NCI-H2081 treated with DMSO at 0.1 percent for 48 hours (cell line): ENCODE measurements at regions not wholly inside any gene's neighbourhood (a gene's known extent, or its start where the extent isn't known, plus 50 kb on each side); places are given as distances from the start of the nearest gene placed in this dataset.

Experiments
- DNase-seq: peaks from one replicate; lab custom pipeline; 2025; lab: John Stamatoyannopoulos, UW

DNA sequence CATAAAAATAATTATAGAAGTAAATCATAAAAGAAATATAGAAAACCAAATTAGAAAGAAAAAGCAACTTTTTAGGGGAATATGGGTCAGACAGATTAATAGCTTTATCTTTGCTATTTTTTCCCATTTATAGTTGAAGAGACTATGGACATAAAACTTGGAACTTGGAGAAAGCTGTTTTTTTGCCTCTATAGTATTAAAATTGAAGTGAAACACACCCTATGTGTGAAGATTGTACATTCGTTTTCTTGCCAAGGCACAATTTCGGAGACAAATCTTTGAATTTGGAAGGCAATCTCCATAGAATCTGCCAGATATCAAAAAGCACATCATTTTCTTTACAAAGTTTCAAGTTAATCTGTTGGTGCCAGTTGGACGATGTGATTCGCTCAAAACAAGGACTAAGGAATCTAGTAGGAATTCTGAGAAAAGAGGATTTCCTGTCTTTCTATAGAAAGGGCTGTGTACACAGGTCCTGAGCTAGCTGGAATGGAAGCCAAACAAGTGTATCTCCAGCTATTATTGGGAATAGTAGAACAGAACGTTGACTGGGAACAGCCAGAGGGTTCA, 156.3 kb downstream of the SLC7A11 start:
- DNase-seq = no peak

DNA sequence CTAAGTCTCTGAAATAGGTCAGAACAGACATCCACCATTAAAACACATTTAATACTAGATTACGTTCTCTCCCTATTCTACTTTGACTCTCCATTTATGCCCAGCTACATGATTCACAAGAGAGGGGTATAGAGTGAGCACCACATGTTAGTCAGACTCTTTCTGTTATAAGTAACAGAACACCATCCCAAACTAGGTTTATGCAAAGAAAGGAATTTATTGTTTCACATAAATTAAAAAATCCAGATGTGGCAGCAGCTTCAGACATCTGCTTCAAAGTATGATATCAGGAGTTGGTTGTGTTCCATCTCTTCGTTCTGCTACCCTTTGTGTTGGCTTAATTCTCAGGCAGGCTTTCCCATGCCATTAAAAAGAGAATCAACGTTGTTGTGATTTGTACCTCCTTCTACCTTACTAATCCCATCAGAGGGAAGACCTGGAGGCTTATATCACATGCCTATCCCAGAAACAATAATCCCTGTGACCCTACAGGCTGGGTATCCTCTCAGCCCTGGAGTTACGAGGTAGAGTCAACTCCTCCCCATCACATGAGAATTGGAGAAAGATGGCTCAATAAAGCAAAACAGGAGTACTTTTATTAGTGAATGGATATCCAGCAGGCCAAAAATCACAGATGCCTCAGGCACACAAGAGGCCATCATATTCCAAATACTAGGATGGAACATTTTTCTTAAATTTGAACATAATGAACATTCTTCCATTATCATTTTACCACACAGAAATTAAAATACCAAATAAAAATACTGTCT, 163.2 kb downstream of the SLC7A11 start:
- no peak for DNase-seq

DNA sequence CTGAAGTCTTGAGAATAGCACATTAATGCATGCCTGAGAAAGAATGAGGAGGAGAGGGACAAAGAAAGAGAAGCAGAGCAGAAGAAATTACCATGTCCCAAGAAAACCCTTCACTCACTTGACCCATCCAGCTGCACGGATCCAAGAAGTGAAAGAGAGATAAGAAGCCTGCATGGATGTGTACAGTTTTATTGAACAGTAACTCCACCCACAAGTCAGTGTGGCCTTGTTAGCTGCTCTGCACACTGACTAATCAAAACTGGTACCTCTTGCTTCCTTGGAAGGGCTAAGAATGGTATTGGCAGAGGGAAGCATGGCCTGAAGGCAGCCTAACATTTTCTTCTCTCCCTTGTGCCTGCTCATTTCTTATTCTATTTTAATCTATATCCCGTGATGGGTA, 163.9 kb downstream of the SLC7A11 start:
- no peak for DNase-seq

DNA sequence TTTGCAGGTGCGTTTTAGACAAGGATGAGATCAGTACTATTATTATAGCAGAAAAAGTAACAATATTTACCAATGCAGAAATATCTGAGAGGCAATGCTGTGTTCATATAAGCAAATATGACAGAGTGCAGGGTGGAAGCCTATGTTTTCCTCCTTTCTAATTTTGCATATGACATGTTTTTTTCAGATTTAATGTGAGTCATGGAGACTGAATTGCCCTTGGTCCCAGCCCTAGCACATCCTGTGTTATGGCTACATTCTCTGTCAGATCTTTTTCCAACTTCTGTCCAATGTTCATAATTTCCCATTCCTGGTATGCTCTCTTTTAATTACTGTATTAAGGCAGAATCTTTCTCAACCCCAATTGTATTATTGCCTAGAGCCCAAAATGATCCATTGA, 165.6 kb downstream of the SLC7A11 start:
- DNase-seq = no peak

DNA sequence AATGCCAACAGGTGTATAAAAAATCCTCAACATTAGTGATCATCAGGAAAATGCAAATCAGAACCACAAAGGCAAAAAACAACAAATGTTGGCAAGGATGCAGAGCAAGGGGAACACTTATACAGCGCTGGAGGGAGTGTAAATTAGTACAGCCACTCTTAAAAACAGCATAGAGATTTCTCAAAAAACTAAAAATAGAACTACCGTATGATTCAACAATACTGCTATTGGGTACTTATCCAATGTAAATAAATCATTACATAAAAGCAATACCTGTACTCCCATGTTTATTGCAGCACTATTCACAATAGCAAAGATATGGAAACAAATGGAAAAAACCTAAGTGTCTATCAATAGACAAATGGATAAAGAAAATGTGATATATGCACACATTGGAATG, 171.3 kb downstream of the SLC7A11 start:
- DNase-seq = no peak

DNA sequence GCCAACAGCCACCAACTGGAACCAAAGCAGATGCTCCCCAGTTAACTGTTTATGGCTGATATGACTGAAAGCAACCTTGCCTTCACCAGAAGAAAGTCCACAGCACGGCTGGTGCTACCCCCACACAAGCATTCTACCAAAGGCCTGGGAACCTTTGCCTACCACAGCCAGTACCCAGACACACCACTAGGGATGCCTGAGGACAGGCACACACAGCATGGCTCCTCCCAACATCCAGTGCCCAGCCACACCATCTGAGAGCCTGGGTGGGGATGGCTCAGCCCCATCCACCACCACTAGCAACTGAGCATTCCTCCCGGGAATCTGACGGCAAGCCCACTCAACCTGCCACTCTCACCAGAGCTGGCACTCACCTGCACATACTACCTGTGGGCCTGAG, 178.6 kb downstream of the SLC7A11 start:
- DNase-seq = no peak

DNA sequence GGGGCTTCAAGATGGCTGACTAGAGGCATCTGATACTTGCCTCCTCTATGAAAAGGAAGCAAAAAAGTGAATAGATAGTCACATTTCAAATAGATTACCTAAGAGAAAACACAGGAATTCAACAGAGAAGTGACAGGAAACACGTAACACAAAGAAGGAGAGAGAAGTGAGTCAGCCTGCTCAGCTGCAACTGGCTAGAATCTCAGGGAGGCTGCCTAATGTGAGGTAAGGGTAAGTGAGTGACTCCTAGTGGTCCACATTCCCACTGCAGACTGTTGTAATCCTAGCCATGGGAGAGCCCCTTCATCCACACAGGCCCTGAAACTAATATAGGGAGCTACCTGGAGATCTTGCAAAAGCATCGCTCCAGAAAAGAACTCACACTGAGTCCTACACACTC, 179.2 kb downstream of the SLC7A11 start:
- no peak for DNase-seq

DNA sequence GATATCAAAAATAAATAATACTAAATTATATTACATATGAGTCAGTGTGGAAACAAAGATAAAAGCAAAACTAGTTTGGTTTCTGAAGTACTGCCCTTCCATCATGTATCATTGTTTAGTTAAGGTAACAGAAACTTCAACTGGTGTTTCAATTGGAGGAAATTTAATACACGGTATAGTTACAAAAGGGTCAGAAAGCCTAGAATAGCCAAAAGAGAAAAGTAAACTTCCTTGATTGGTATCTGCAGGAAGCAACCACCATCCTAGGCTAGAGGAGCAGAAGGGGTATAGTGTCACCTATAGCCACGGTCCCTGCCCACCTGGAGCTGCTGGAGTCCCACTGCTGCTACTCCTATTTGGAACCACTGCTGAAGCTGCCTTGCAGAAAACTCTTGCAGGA, 185.6 kb downstream of the SLC7A11 start:
- DNase-seq = no peak

DNA sequence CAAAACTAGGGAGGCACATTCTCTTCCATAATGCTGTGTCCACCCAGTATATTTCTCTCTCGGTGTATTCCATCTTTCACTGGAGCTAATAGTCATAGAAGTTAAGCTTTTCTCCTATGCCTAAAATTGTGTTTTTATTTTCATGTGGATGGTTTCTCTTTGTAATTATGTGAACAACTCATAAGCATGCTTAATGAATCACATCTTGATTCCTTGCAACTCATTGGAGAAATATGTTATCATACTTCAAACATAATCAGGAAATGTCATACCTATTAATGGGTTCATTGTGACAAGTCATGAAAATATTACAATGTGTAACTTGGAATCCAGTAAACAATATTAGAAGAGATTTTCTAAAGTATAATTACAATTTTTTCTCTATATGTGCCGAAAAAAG, 186.3 kb downstream of the SLC7A11 start:
- DNase-seq = no peak

DNA sequence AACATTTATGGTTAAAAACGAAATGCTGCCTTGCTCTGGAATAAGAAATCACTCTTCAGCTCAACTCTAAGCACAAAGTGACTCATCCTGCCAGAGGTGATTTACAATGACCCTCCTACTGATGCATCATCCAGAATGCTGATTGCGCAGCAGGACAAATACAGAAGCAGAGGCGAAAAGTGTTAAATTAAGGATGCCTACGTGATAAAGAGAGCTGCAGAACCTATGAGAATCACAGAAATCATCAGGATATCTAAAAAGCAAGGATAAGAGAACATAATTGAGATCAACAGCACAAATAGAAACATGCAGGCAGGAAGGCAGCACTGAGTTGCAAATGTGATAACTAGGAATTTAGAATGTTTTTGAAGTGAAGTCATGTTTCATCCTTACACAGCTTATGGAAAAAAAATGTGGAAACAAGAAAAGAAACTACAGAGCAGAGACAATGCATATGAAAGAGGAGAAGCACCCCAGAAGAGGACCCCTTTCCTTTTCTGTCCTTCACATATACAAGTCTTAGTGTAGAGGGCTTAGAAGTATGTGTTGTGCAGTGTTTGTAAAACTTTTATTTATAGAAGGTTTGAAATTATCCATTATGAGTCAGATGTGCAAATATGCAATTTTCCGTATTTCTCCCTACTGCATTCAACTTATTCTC, 188.4 kb downstream of the SLC7A11 start:
- no peak for DNase-seq

DNA sequence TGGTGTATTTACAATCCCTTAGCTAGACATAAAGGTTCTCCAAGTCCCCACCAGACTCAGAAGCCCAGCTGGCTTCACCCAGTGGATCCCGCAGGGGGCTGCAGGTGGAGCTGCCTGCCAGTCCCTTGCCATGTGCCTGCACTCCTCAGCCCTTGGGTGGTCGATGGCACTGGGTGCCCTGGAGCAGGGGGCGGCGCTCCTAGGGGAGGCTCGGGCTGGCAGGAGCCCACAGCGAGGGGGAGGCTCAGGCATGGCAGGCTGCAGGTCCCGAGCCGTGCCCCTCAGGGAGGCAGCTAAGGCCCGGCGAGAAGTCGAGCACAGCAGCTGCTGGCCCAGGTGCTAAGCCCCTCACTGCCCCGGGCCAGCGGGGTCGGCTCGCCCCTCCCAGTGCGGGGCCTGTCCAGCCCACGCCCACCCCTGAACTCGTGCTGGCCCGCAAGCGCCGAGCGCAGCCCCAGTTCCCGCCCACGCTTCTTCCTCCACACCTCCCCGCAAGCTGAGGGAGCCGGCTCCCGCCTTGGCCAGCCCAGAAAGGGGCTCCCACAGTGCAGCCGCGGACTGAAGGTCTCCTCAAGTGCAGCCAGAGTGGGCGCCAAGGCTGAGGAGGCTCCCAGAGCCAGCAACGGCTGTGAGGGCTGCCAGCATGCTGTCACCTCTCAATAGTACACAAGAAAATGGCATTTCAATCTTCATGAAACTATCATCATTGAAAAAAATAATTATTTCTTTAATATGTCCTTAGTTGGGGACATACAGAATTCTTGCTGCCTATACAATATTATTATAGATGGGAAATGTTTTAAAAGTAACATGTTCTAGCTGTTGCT, 189.1 kb downstream of the SLC7A11 start:
- DNase-seq = no peak

DNA sequence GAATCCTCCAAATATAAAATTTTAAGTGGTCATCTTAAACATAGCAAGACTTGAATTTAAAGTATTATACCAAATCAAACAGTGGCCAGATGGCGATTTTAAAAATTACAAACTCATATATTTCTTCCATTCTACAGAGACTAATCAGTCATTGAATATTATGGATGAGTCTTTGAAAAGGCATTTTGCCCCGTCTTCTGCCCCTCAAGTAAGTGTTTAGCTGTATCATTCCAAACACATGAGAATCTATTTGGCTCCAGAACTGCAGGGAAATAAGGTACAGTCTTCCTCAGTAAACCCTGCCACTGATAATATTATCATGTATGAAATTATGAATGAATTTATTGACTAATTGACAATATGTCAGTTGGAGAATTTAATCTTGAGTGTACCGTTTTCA, 191.0 kb downstream of the SLC7A11 start:
- no peak for DNase-seq

DNA sequence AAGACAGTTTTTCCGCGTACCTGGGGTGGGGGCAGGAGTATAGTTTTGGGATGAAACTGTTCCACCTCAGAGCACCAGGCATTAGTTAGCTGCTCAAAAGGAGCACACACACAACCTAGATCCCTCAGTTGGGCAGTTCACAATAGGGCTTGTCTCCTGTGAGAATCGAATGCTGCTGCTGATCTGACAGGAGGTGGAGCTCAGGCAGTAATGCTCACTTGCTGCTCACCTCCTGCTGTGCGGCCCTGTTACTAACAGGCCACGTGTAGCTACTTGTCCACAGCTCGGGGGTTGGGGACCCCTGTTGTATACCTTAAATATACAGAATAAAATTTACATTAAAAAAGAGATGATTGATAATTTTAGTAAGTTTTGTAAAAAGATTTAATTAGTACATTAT, 191.5 kb downstream of the SLC7A11 start:
- DNase-seq = no peak

DNA sequence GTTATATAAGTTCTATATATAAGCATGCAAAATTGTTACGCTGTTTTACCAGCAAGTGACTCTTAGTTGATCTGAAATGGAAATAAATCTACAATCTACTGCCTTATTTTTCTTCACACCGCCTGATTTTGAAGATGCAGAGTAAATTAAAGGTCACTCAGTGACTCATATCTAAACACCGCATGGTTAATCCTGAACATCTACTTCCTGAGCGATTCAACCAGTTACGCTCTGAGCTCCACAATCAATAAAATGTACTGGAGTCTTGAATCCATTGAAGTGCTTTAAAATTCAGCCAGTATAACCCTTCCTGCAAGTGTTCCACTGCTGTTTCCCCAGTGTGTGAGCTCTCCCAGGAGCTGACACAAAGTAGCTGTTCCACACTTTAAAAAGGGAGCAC, 192.8 kb downstream of the SLC7A11 start:
- no peak for DNase-seq

DNA sequence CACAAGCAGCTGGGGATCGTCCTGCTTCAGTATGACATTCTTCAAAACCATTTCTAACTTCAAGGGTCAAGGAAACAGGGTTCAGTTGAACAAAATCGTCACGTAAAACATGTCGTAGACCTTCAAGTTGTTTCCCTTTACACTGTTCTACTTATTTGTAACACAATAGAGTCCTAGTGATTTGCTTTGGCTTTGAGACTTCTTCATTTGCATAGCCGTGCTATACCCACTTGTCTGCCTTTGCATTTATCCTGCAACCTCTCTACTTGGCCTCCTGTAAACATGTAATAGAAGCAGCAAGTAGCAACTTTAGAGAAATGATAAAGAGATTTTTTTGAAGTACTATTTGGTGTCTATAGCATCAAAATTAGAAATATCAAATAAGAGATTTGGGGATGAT, 194.9 kb downstream of the SLC7A11 start:
- no peak for DNase-seq

DNA sequence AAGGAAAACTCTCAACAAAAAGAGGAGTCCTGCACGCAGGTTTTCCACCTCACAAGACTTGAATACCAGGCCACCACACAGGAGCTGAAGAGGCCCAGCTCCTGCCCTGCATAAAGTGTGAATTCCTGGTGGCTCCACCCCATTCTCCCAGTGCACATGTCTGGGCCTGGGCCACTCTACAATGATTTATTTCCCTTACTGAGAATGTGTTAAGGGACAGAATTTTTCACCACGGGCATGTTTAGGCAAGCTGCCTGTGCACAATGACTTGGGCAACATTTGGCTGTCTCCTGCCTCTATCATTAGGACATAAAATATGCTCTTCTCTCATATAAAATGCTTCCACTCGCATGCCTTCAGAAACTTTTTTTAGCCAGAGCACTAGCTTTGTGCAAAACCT, 197.1 kb downstream of the SLC7A11 start:
- DNase-seq = no peak

DNA sequence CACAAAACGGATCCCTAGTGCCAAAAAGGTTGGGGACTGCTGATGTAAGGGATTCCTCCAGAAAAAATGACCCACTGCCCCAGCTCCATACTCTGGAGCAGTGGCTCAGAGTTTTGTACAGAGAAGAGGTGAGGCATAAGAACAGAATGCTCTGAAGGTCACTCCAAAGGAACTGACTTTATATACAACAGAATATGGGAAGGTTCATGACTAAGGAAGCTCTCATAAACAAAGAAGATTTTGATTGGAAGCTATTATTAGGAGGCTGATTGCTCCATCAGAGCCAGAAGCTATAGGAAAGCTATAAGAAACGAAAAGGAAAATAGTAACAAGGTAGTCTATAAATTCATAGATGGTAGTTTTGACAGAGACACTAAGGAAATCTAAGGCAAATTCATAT, 203.1 kb downstream of the SLC7A11 start:
- DNase-seq = no peak

DNA sequence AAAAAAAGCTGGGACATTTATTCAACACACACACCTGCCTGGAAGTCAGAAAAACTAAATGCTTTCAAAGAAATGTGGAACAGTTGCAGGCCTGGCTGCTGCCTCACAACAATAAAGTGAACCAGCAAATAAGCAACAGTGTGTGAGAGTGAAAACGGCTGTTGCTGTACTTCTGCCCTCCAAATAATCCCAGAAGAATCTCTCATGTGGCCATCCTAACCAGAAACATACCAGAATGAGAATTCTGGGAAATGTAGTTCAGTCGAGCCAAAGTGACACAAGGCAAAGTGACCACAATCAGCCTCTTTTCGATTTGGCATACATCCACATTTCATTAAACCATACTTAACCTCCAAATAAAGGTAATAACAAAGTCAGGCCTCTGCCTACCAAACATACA, 204.5 kb downstream of the SLC7A11 start:
- DNase-seq = no peak

DNA sequence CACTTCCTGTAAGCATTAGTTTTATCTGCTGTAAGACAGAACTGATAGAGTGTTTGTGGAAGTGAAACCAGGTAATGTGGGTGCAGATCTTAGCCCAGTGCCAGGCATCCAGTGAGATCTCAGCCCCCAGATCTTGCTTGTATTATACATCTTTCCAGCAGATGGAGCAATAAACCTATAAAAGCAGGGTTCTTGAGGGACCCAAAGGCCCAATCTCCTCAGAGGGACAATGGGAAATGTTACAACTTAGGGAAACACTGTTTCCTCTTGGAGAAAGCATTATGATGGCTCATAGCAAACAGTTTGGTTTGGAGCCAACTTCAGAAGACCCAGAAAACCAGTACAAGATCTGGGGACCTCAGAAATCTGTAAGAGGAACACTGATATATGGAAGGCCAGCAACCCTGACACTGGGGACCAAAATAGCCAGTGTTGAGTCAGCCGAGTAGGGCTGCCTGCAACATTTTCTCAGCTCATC, 206.3 kb downstream of the SLC7A11 start:
- peak; percentile 14 for DNase-seq

DNA sequence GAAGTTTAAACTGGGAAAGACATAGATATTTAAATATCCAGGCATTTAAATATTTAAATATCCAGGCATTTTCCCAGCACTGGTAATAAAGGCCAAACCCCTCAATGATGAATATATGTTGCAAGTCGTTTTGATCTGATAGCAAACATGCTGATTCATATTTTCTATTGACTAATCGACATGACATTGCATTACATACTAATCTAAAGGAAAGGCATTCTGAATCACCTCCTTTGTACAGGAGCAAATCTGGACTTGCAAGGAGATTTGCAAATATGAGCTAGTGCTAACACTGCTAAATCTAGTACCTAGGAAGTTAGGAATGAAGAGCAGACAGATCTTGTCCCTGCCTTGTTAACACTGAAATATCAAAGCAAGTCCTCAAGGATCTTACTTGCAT, 207.3 kb downstream of the SLC7A11 start:
- no peak for DNase-seq

DNA sequence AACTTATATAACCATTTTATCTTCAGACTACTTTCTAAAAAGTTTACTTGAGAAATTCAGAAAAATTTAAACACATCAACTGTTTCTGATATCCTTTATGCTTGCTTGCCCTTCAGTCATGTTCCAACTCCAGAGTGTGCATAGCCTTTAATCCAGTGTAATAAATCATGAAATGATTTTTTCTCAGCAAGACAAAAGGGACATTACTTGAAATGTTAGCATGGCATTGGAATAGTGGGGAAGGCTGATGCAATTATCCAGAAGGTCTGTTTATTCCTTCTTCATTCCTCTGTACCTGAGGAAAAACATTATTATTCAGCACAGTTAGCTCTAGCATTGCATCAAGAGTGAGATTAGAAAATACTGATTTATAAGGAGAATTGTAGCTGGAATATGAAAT, 209.9 kb downstream of the SLC7A11 start:
- no peak for DNase-seq

DNA sequence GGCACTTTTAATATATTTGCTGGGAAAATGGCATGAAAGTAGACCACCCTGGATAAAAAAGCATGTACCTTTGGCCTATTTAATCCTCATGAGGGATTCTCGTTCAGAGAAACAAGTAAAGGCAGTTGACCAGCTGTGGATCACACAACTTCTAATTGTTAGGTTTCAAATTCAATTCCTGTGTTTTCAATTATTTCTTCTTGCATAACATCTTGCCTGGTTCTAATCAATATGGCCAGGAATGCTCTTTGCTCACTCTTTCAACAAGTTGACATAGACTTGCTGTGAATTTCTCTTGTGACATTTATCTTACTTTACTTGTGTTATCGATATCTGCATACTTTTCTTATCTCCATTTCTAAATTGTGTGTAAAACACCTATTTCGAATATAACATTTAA, 211.8 kb downstream of the SLC7A11 start:
- no peak for DNase-seq

DNA sequence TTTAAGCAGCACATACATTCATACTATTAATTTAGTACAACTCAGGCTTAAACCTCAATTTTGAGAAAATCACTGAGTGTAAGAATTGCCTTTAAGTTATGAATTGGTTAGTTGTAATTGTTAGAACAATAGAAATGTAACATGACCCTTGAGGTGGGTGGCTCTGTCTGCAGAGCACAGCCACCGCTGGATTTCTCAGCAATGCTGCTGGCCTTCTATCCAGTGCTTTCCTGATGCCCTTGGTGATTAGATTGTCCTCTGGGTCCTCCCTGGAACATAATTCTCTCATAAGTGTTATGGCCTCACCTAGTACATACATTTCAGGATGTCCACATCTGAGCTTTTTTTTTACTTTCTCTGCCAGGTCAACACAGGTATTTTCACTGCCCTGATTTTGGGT, 213.2 kb downstream of the SLC7A11 start:
- DNase-seq = no peak
